HCT116 (cell line): ENCODE measurements at regions not wholly inside any gene's neighbourhood (a gene's known extent, or its start where the extent isn't known, plus 50 kb on each side); places are given as distances from the start of the nearest gene placed in this dataset.

Experiments used
- ATAC-seq: fragments of 200-7000 bp; cut with Tn5 transposase; 2 replicates; pipeline ENCODE4 v1.9.1; 2020; ENCODE audit warnings: mild to moderate bottlenecking, moderate library complexity
- BruUV-seq: library from RNA; stranded (reverse); fragments of 400-500 nt; replicated peaks from 2 replicates; lab custom pipeline; 2021; lab: Mats Ljungman, UMichigan
- CTCF ChIA-PET: fragments of 300-600 bp; sonication (Branson Sonifier 250); formaldehyde crosslinking; loops from one replicate; lab custom pipeline; 2021; ENCODE audit warnings: antibody characterized with exemption; lab: Charles Lee
- POLR2A ChIA-PET: fragments of 300-600, 350-600 bp; sonication (Branson Sonifier 250); formaldehyde crosslinking; loops from one replicate; lab custom pipeline; 2021; ENCODE audit warnings: antibody characterized with exemption; lab: Charles Lee
- RAD21 ChIA-PET, 2 experiments: fragments of 300-600 bp; sonication (Branson Sonifier 250); formaldehyde crosslinking; loops; one replicate each; lab custom pipeline; 2023; ENCODE audit warnings: low total read pairs in 2 of 2; ENCODE audit not compliant: uncharacterized antibody in 2 of 2, unreplicated experiment in 2 of 2, low non-redundant PET in 1 of 2; lab: Charles Lee
- DNase-seq: peaks from one replicate; pipeline ENCODE4 v3.0.0-alpha.2; 2010; ENCODE audit warnings: low read depth, low spot score
- H2AFZ ChIP-seq: fragments of 200-600 bp; shearing (Covaris generic), sonication (generic); 2 replicates; pipeline ENCODE4 v1.6.1; 2017; ENCODE audit warnings: low read depth, mixed run types, mixed read lengths, antibody characterized with exemption, low read length; ENCODE audit not compliant: poor library complexity, severe bottlenecking
- H3K27ac ChIP-seq: 2 replicates; pipeline ENCODE4 v1.5.1; 2012; ENCODE audit warnings: low read depth, low read length
- H3K27me3 ChIP-seq: fragments of 200-600 bp; sonication (generic); 2 replicates; pipeline ENCODE4 v1.6.1; 2016; ENCODE audit warnings: mixed run types, low read length, mixed read lengths; ENCODE audit not compliant: insufficient read depth
- H3K36me3 ChIP-seq, 2 experiments: fragments of 200-500 bp in 1 of 2; fragments of 200-600 bp in 1 of 2; sonication (Bioruptor generic) in 1 of 2; sonication (generic) in 1 of 2; 2 replicates each; pipeline versions ENCODE4 v1.5.1 to v1.6.1; 2014 to 2016; ENCODE audit warnings: low read length in 2 of 2, inconsistent platforms in 1 of 2, mixed read lengths in 1 of 2, mixed run types in 1 of 2; ENCODE audit not compliant: insufficient read depth in 2 of 2, control insufficient read depth in 1 of 2
- H3K4me1 ChIP-seq, 2 experiments: fragments of 200-600 bp in 1 of 2; sonication (generic) in 1 of 2; 2 replicates each; pipeline versions ENCODE4 v1.5.1 to v1.6.1; 2012 to 2017; ENCODE audit warnings: low read length in 2 of 2, inconsistent platforms in 1 of 2, mild to moderate bottlenecking in 1 of 2, mixed read lengths in 1 of 2, mixed run types in 1 of 2, moderate library complexity in 1 of 2; ENCODE audit not compliant: insufficient read depth in 2 of 2, control insufficient read depth in 1 of 2
- H3K4me2 ChIP-seq: fragments of 200-600 bp; sonication (generic); 2 replicates; pipeline ENCODE4 v1.6.1; 2017; ENCODE audit warnings: mixed run types, low read length, mixed read lengths
- H3K4me3 ChIP-seq, 2 experiments: fragments of 200-600 bp in 1 of 2; sonication (generic) in 1 of 2; replicated peaks in 1 of 2; 2 replicates each; pipeline ENCODE4 v1.5.1; 2011 to 2016; ENCODE audit warnings: low read length in 2 of 2, control low read depth in 1 of 2, low read depth in 1 of 2, mild to moderate bottlenecking in 1 of 2, mixed read lengths in 1 of 2, mixed run types in 1 of 2
- H3K79me2 ChIP-seq: fragments of 200-600 bp; sonication (generic); 2 replicates; pipeline ENCODE4 v1.6.1; 2017; ENCODE audit warnings: mild to moderate bottlenecking, mixed run types, low read length, moderate library complexity, mixed read lengths; ENCODE audit not compliant: insufficient read depth
- H3K9ac ChIP-seq: fragments of 200-600 bp; sonication (generic); 2 replicates; pipeline ENCODE4 v1.6.1; 2016; ENCODE audit warnings: low read length, mixed read lengths
- H3K9me2 ChIP-seq: fragments of 200-600 bp; sonication (generic), shearing (Covaris generic); 2 replicates; pipeline ENCODE4 v1.6.1; 2017; ENCODE audit warnings: mixed run types, mild to moderate bottlenecking, moderate library complexity; ENCODE audit not compliant: insufficient read depth
- H3K9me3 ChIP-seq, 2 experiments: fragments of 200-500 bp in 1 of 2; fragments of 200-600 bp in 1 of 2; sonication (Bioruptor generic) in 1 of 2; sonication (generic) in 1 of 2; 2 replicates each; pipeline ENCODE4 v1.6.1; 2014 to 2017; ENCODE audit warnings: low read length in 2 of 2, mixed read lengths in 2 of 2, inconsistent platforms in 1 of 2, low read depth in 1 of 2, mild to moderate bottlenecking in 1 of 2, mixed run types in 1 of 2, moderate library complexity in 1 of 2; ENCODE audit not compliant: control insufficient read depth in 1 of 2, insufficient read depth in 1 of 2
- H4K20me1 ChIP-seq: fragments of 200-600 bp; sonication (generic), shearing (Covaris generic); 2 replicates; pipeline ENCODE4 v1.6.1; 2017; ENCODE audit warnings: mixed run types, mild to moderate bottlenecking, moderate library complexity; ENCODE audit not compliant: insufficient read depth
- CBX3 ChIP-seq: IDR thresholded peaks from 2 replicates; pipeline ENCODE4 v1.6.1; 2012; ENCODE audit warnings: low read depth
- CEBPB ChIP-seq: IDR thresholded peaks from 2 replicates; pipeline ENCODE4 v1.6.1; 2012; ENCODE audit warnings: low read depth
- EGR1 ChIP-seq: IDR thresholded peaks from 2 replicates; pipeline ENCODE4 v1.6.1; 2012; ENCODE audit warnings: low read depth
- EZH2 ChIP-seq: fragments of 200-600 bp; sonication (generic); IDR thresholded peaks from 2 replicates; pipeline ENCODE4 v1.6.1; 2017; ENCODE audit warnings: antibody characterized with exemption, mixed run types
- EZH2phosphoT487 ChIP-seq: fragments of 200-600 bp; IDR thresholded peaks from 2 replicates; pipeline ENCODE4 v1.6.1; 2018; ENCODE audit warnings: antibody characterized with exemption, borderline replicate concordance
- POLR2A ChIP-seq: IDR thresholded peaks from 2 replicates; pipeline ENCODE4 v1.7.0; 2011; ENCODE audit warnings: borderline replicate concordance; ENCODE audit not compliant: insufficient read depth, insufficient read length; ENCODE audit errors: extremely low read depth
- POLR2AphosphoS5 ChIP-seq: IDR thresholded peaks from 2 replicates; pipeline ENCODE4 v1.6.1; 2011; ENCODE audit warnings: mild to moderate bottlenecking, low read depth, low read length, moderate library complexity
- RAD21 ChIP-seq: IDR thresholded peaks from 2 replicates; pipeline ENCODE4 v1.6.1; 2012; ENCODE audit warnings: low read depth, mild to moderate bottlenecking
- SIN3A ChIP-seq: IDR thresholded peaks from 2 replicates; pipeline ENCODE4 v1.6.1; 2012; ENCODE audit warnings: low read depth
- SP1 ChIP-seq: IDR thresholded peaks from 2 replicates; pipeline ENCODE4 v1.6.1; 2012; ENCODE audit warnings: low read depth
- SRF ChIP-seq: IDR thresholded peaks from 2 replicates; pipeline ENCODE4 v1.6.1; 2012; ENCODE audit warnings: low read depth
- YY1 ChIP-seq: IDR thresholded peaks from 2 replicates; pipeline ENCODE4 v1.6.1; 2011; ENCODE audit warnings: low read length, low read depth, moderate library complexity, mild to moderate bottlenecking; ENCODE audit not compliant: insufficient replicate concordance; ENCODE audit errors: extremely low read depth
- ZFX ChIP-seq: fragments of 450-650 bp; IDR thresholded peaks from 2 replicates; pipeline ENCODE4 v1.6.1; 2017
- ZNF274 ChIP-seq: fragments of 200-500 bp; sonication (Bioruptor generic); IDR thresholded peaks from 2 replicates; pipeline ENCODE4 v1.6.1; 2014; ENCODE audit warnings: mild to moderate bottlenecking, low read depth, low read length, inconsistent platforms
- intact Hi-C: fragments of 100-400 bp; cut with micrococcal nuclease; formaldehyde crosslinking; loops from 2 replicates; pipeline ENCODE4 v1.10.0; 2022
- TF ChIP-seq, protein P1 (sequence below): IDR thresholded peaks from 2 replicates; pipeline ENCODE4 v1.6.1; 2011; ENCODE audit warnings: mild to moderate bottlenecking, low read length, moderate library complexity; ENCODE audit not compliant: insufficient replicate concordance; ENCODE audit errors: extremely low read depth
- TF ChIP-seq, protein P2 (sequence below): IDR thresholded peaks from 2 replicates; pipeline ENCODE4 v1.6.1; 2012; ENCODE audit warnings: low read depth
- TF ChIP-seq, protein P3 (sequence below): IDR thresholded peaks from 2 replicates; pipeline ENCODE4 v1.6.1; 2012
- TF ChIP-seq, protein P4 (sequence below): IDR thresholded peaks from 2 replicates; pipeline ENCODE4 v1.6.1; 2012

DNA sequence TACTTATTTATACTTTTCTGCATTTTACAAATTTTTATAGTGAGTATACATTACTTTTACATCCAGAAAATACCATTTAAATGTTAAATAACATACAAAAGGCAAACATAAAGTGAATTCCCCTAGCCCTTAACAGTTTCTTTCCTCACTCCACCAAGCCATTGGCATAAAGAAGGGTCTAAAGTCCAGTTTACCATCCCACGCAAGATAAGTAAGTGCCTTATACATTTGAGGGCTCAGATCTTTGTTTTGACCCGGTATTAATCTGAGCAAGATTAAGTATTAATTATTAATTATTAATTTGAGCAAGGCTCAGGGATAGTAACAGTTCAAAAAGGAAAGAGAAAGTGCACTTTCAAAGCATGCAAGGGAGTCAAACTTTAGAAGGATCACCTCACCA is 182.9 kb downstream of the DICER1 start:
- POLR2A ChIA-PET = no interaction called here
- H4K20me1 ChIP-seq = no peaks in the 10 kb centered on the region
- H3K9me3 ChIP-seq = no peaks in the 10 kb centered on the region
- H3K4me1 ChIP-seq = no peaks in the 10 kb centered on the region
- no peak overlapping the region for H2AFZ ChIP-seq
- CTCF ChIA-PET = no interaction called here
- RAD21 ChIA-PET = no interaction called here
- intact Hi-C loops = no loop called here
- no peak overlapping the region for H3K4me2 ChIP-seq
- H3K36me3 ChIP-seq = no peaks in the 10 kb centered on the region
- H3K9me2 ChIP-seq = no peaks in the 10 kb centered on the region
- H3K4me3 ChIP-seq = no peak overlapping the region
- ATAC-seq = no peak
- no peak overlapping the region for H3K9ac ChIP-seq
- BruUV-seq = no TSS peak
- no peaks in the 10 kb centered on the region for H3K79me2 ChIP-seq
- no peak for TF ChIP-seq SRF
- no peak for TF ChIP-seq ZNF274
- TF ChIP-seq, all 23 proteins: peak for 0
- no peak for DNase-seq
- Histone ChIP-seq H3K27me3 (peaks cover 32% of the 10 kb centered on the region), H3K27ac (no peak overlapping the region)

DNA sequence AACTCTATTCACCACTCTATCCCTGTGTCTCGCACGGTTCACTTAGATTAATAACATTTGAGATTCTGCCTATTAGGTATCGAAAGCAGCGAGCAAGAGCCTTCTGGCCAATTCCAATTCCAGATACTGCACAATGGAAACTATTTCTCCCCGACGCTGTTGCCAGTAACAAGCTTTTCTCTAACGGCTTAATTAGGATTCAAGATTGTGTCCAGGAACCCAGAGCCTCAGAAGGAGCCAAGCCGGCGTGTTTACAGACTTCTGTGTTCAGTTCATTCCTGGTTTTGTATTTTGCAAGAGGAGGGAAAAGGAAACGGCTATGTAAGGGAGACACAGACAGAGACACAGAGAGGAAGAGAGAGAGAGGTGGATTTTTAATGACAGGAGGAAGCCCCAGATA is 185.6 kb downstream of the DICER1 start:
- POLR2A ChIA-PET = no interaction called here
- H2AFZ ChIP-seq = no peak overlapping the region

More for the DNA sequence above, 185.6 kb downstream of the DICER1 start:
- no peak overlapping the region for H3K9ac ChIP-seq
- no peaks in the 10 kb centered on the region for H3K9me2 ChIP-seq
- ChIA-PET CTCF (no interaction called here), RAD21 (no interaction called here)
- BruUV-seq = no TSS peak
- DNase-seq (no peak), ATAC-seq (no peak)
- H3K4me2 ChIP-seq = no peak overlapping the region
- H3K9me3 ChIP-seq = no peaks in the 10 kb centered on the region
- H3K79me2 ChIP-seq = no peaks in the 10 kb centered on the region
- no peak overlapping the region for H3K27ac ChIP-seq
- H3K27me3 ChIP-seq = peaks cover 16% of the 10 kb centered on the region
- H3K4me3 ChIP-seq = no peak overlapping the region
- H3K4me1 ChIP-seq = no peaks in the 10 kb centered on the region
- TF ChIP-seq ZFX (no peak), SP1 (no peak), CBX3 (no peak), EGR1 (no peak), YY1 (no peak), SIN3A (no peak), EZH2 (no peak), POLR2A (no peak), RAD21 (no peak), EZH2phosphoT487 (no peak), SRF (no peak), CEBPB (no peak), POLR2AphosphoS5 (no peak)
- TF ChIP-seq, protein P1, sequence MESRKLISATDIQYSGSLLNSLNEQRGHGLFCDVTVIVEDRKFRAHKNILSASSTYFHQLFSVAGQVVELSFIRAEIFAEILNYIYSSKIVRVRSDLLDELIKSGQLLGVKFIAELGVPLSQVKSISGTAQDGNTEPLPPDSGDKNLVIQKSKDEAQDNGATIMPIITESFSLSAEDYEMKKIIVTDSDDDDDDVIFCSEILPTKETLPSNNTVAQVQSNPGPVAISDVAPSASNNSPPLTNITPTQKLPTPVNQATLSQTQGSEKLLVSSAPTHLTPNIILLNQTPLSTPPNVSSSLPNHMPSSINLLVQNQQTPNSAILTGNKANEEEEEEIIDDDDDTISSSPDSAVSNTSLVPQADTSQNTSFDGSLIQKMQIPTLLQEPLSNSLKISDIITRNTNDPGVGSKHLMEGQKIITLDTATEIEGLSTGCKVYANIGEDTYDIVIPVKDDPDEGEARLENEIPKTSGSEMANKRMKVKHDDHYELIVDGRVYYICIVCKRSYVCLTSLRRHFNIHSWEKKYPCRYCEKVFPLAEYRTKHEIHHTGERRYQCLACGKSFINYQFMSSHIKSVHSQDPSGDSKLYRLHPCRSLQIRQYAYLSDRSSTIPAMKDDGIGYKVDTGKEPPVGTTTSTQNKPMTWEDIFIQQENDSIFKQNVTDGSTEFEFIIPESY = no peak
- TF ChIP-seq, protein P2, sequence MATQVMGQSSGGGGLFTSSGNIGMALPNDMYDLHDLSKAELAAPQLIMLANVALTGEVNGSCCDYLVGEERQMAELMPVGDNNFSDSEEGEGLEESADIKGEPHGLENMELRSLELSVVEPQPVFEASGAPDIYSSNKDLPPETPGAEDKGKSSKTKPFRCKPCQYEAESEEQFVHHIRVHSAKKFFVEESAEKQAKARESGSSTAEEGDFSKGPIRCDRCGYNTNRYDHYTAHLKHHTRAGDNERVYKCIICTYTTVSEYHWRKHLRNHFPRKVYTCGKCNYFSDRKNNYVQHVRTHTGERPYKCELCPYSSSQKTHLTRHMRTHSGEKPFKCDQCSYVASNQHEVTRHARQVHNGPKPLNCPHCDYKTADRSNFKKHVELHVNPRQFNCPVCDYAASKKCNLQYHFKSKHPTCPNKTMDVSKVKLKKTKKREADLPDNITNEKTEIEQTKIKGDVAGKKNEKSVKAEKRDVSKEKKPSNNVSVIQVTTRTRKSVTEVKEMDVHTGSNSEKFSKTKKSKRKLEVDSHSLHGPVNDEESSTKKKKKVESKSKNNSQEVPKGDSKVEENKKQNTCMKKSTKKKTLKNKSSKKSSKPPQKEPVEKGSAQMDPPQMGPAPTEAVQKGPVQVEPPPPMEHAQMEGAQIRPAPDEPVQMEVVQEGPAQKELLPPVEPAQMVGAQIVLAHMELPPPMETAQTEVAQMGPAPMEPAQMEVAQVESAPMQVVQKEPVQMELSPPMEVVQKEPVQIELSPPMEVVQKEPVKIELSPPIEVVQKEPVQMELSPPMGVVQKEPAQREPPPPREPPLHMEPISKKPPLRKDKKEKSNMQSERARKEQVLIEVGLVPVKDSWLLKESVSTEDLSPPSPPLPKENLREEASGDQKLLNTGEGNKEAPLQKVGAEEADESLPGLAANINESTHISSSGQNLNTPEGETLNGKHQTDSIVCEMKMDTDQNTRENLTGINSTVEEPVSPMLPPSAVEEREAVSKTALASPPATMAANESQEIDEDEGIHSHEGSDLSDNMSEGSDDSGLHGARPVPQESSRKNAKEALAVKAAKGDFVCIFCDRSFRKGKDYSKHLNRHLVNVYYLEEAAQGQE = no peak
- TF ChIP-seq, protein P3, sequence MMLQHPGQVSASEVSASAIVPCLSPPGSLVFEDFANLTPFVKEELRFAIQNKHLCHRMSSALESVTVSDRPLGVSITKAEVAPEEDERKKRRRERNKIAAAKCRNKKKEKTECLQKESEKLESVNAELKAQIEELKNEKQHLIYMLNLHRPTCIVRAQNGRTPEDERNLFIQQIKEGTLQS = no peak
- TF ChIP-seq, protein P4, sequence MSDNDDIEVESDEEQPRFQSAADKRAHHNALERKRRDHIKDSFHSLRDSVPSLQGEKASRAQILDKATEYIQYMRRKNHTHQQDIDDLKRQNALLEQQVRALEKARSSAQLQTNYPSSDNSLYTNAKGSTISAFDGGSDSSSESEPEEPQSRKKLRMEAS = no peak
- intact Hi-C loops = no loop called here
- no peaks in the 10 kb centered on the region for H3K36me3 ChIP-seq
- H4K20me1 ChIP-seq = no peaks in the 10 kb centered on the region
